GM18511 (cell line): ENCODE measurements at regions not wholly inside any gene's neighbourhood (a gene's known extent, or its start where the extent isn't known, plus 50 kb on each side); places are given as distances from the start of the nearest gene placed in this dataset.

Experiments used
- ATAC-seq: cut with Tn5 transposase; IDR thresholded peaks from one replicate; pipeline ENCODE4 v1.9.1; 2021; ENCODE audit warnings: mild to moderate bottlenecking, moderate library complexity; ENCODE audit not compliant: unreplicated experiment

DNA sequence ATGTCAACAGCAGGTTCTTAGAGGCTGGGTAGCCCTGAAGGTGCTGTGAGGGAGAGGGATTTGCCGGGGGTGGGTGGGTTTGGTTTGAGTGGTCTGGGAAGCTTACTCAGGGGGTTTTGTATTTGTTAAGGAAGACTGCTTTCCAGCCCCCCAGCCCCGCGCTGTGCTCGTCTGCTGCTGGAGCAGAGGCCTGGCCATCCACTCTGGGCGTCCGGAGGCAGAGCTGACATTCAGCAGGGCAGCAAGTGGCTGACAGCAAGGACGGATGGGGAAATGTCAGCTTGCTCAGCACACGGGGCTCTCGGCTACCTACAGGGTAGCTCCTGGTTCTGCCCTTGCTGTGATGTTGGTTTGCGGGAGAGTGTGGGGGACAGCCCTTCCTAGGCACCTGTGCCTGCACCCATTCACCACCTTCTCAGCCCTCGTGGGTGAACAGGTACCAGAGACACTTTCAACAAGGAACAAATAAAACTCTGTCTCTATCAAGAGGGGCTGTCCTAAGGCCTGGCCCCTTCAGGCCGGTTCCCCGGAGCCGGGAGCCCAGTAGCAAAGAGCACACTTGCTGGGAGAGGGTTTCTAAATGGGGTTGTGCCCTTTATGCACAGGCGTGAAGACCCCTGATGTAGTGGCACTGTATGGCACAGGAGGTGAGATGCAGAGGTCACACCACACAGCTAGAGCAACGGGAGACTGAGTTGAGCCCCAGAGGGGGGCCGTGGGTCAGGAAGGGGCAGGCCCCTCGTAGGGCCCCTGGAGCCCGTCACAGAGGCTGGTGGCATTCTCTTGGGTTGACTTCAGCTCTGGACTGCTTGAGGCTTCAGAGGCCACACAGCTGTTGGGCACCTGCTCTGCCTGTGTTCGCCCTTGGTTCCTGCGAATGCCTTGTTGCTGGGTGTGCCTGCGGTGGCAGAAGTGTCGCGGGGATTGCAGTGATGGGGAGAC is 72.2 kb upstream of the SHH start:
- no peak for ATAC-seq

DNA sequence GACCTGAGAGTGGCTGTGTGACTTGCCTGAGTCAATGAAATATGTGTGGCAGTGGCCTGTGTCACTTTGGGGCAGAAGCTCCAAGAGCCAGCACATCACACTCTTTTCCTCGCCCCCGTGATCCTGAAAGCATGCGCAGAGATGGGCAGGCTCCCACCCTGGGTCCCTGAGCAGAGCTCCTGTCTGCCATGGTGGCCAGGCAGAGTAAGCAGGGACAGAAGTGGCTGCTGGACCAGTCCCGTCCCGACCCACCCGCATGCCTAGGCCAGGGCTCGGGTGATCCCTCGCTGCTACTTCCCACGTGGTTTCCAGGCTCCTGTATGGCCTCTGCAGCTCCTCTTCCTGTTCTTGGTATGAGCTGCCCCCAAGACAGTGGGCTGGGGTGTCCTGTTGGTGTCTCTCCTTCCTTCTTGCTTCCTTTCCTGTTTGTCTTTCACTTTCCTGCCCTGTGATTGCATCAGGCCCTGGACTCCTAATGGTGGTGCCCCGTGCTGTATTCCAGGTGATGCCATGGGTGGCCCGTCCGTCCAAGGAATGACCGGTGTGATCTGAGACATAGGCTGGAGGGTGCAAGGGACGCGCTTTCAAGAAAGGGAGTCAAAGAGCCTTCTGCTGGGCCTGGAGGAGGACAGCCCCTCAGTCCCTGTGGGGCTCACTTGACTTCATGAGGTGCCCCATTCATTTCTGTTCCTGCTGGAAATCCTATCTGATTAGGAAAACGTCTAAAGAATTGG is 71.4 kb upstream of the SHH start:
- ATAC-seq: no peak

DNA sequence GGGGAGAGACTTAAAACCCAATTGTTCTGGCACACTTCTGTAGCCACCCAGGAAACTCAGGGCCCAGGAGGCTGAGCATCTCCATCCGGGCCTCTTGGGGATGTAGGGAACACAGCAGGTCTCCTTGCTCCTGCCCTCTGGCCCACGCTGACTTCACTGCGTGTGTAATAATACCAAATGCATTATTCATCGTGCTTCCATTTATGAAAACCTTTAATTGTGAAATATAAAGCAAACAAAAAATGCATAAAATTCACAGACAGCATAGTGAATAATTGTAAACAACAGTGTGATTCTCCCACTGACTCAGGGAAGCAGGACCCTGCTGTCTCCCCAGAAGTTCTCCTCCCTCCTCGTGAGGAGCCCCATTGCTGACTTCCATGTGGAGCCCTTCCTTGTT is 70.3 kb upstream of the SHH start:
- ATAC-seq: no peak

DNA sequence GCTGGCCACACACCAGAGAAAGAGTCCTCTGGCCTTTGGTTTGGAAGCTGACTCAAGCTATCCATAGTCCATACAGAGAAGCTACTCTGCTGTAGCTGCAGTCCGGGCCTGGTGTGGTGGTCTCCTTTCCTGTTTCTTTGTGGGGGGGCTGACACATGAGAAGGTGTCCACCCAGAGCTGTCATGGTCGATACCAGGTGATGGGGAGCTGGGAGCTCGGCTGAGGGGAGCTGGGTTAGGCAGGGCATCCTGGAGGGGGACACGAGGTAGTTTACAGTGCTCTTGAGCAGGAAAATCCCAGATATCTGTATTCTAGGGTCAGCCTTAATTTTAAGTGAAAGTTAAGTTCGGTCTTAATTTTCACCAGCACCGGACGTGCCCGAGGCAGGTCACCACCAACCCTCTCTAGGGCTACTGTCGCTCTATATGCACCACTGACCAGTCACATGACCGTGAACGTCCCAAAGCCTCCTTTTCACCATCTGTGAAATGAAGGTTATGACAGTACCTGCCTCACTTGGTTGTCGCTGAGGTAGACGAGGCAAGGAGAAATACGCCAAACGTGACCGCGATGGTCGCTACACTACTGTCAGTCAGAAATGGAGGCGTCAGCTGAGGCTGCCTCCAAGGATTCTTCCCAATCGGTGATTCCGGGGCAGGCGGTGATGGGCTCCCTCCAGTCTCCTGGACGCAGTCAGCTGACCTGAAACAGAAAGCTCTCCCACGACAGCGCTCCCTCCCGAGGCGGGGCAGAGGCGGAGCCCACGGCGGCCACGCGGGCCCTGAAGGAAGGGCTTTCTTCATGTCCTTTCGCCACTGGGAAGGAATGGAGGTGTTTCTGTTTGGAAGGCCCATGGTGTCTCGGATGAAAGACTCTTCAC is 69.4 kb upstream of the SHH start:
- no peak for ATAC-seq

DNA sequence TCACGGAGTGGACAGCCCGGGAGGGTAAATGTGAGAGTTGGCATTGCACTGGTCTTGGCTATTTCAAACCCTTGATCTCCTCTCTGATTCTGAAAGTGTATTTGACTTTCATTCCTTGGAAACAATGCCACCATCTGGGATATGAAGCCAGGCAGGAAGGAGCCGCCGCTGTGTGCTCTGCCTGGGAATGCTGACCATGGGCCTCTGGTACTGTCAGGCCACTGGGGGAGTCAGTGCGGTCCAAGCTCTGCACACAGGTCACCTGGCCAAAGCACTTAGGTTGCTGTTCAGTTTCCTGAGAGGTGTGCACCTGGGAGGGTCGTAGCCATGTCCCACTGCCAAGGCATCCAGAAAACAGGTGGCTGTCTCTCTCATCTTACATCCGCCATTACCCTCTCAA is 68.5 kb upstream of the SHH start:
- no peak for ATAC-seq

DNA sequence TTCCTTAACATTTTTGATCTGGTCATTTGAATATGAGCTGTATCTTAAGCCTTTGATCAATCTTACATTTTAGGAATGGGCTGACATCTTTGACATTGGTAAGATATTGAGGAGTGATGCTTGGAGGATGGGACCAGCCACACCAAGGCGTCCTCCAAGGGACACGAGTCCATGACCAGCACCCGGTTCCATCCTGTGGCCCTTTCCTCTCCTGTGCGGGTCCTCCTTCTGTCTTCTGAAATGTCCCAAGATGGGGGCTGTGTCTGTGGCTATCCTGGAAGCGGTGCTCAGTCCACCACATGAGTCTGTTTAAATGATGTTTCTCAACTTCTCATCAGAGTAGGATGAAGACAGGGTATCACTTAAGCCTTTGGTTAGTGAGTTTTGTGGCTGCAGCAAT is 67.3 kb upstream of the SHH start:
- no peak for ATAC-seq

DNA sequence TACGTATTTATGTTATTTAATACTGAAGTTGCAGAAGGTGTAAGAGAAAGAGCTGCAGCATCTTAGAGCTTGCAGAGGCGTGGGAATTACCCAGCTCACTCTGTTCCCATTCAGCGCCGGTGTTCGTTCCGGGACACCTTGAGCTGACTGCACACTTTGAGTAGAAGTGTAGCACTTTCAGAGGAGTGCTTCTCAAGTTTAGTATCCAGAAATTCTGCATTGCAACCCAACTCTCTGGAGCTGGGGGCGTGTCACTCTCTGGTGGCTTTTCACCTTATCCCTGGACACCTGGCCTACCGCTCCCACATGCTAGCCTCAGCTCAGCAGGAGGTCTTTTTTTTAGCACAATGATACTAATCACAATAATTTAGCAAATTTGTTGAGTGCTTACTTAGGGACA is 66.4 kb upstream of the SHH start:
- ATAC-seq: no peak

DNA sequence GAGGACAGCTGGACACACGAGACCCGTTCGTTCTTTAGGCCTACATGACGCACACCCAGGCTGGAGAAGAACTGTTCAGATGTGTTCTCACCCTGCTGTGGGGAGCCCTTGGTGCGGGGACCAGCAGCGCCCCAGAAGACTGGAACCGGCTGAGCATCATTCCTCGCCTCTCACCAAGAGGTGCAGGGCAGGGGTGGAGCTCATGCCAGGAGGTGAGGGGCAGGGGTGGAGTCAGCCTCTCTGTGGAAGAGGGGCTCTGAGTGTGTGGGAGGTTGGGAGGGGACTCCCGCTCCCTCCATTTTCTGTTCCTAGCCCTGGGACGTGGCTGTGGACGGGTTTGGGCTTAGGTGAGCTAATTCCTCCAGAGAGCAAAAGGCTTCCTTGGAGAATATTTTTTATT is 66.0 kb upstream of the SHH start:
- ATAC-seq: no peak

DNA sequence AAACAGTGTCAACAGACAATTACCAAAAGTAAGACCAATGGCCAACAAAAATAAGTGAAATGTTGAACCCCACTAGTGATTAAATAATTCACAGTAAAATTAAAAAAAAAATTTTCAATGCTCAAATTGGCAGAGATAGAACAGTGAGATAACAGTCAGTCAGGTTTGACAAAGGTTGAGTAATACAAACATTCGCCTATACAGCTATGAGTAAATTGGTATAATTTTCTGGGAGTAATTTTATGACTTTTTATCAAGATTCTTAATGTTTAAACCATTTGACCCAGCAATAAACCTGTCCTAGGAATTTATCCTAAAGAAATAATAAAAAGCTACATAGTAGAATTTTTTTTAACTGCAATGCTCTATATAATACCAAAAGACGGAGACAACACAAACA is 64.9 kb upstream of the SHH start:
- no peak for ATAC-seq

DNA sequence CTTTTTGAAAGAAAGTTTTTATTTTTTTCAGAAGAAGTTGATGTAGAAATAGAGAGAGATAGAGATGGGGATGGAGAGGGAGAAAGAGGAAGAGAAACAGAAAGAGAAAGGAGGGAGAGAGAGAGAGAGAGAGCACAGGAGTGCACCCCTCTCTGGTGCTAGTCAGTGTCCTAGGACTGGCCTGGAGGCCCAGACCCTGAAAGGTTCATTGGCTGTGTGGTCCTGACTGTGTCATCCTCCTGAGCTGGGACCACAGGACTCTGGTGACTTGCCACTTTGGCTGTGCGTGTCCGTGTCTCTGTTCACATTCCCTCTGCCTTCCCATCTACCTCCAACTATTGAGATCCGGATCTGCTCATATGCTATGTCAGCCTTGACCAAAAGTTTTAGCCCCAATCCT is 62.1 kb upstream of the SHH start:
- no peak for ATAC-seq

DNA sequence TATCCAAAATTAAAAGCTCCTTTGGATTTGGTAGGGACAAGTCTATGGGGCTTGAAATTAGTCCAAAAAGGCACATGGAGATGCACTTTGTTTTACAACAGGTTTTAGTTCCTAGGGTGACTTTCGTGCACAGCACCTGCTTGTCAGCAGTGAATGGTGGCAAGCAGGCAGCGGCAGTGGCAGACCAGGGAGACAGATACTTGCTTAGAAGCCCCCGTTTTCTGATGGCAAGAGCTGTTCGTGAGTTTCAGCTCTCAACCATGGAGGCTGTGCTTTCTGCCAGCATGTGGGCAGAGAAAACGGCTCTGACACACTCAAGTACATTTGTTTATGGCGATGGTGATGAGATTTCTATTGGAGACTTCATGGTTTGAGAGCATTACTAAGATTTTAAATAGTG is 61.7 kb upstream of the SHH start:
- no peak for ATAC-seq

DNA sequence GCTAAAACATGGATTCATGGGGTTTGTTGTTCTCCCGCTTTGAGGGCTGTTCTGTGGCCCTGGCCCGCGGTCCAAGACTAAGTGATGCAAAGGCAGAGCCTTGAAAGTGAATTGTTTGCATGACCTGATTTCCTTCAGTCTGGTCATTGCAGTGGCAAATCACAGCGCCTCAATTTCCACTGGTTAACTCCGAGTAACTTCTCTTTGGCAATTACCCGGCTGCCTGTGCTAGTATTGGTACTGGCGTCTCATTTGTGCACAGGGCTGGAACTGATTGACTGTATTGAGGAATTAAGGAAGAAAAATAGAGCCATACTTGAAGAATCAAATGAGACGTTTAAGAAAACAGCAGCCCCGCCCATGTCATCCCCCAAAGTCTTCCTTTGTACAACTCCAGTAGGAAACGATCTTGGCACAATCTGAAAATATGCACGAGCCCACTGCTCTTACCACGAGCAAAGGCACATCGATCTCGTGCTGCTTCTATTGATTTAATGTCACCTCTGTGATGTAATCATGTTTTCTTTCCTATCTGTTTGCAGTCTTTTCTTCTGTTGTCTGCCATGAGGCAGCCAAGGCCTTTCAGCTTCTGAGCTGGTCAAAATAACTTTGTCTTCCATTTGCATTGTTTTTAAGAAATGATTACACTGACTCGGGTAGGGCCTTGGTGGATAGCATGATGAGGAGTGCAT is 60.6 kb upstream of the SHH start:
- no peak for ATAC-seq

DNA sequence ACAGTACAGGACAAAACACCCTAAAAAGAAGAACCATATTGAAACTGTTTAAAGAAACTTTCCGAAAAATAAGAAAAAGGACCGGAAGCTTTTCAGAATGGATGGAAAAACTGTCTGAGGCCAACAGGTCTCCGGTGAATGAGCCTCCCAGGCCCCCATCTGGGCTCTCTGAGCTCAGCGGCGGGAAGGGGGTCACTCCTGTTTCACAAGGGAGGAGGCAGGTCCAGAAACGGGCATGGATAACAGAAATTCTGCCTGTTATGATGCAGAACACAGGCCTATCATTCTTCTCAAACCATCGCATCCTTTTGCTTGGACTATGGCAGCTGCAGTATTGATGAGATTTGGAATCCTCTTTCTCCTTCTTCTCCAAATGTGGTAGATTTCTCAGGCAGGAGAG is 58.9 kb upstream of the SHH start:
- no peak for ATAC-seq

DNA sequence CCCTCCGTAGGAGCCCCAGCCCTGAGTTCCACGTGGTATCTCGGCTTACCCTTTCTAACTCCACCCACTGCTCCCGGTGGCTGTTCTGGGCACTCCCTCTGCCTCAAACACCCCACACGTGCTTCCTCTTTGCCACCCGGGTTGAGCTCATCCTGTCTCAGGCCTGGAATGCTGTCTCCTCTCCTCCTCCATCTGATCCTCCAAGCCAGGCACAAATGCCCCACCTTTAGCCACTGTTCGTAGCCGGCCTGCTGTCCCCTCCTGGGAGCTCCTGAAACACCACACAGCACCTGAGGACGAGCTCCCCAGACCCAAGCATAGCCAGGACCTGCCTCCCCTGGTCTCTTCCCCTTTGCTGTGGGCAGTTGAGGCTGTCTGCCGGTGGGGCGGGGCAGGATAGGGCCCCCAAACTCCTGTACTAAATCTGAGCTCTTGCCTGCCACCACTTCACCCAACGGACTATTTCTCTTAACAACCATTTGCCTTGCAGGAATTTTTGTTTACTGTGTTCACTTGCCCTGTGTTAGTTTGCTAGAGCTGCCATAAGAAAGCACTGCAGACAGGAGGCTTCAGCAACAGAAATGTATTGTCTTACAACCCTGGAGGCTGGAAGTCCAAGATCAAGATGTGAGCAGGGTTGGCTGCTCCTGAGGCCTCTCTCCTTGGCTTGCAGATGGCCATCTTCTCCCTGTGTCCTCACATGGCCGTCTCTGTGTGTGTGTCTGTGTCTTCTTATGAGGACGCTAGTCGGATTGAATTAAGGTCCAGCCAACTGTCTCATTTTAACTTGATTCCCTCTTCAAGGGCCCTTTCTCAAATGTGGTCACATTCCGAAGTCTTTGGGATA is 58.3 kb upstream of the SHH start:
- no peak for ATAC-seq

DNA sequence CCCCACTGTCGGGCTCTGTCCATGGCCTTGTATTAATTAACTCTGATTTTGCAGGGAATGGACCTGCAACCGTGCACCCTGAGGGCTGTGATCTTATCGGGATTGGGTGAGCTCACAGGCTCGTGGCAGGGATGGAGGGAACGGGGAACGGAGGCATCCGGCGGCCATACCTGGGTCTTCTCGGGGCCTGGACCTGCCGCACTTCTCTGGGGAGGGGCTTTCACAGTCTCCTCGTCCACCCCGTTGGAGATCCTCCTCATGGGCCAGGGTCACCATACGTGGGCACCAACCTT is 57.5 kb upstream of the SHH start:
- ATAC-seq: no peak

DNA sequence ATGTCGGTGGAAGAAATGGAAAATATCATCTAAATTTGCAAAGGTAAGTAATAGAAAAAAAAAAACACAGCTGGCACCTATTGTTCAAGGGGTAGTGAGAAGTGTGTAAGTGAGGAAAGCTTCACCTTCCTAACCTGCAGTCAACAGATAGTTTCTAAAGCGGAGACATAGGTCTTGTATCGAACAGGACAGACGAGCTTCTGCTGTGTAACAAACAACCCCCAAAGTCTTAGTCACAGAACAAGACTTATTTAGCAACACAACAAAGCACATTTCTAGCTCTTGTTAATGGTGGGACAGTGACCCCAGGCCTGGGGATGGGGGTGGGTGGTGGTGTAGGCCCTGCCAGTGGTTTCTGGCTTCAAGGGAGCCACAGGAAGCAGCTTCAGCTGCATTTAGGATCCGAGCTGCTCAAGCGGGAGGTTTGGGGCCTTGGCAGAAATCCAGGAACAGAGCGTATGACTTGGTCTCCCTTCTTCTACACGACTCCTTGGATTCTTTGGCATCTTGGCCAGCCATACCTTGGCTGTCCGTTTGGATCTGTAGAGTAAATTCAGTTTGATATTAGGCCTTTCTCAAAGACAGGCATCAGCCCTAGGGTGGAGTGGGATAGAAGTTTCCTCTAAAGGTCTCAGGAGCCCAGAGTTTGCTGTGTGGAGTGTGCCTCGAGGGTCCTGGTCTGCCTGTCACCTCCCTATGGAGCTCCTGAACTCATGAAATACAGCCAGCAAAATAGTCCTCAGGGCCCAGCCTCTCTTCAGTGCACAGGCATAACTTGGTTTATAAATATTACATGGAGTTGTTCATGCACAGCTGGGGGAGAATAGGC is 56.9 kb upstream of the SHH start:
- no peak for ATAC-seq

DNA sequence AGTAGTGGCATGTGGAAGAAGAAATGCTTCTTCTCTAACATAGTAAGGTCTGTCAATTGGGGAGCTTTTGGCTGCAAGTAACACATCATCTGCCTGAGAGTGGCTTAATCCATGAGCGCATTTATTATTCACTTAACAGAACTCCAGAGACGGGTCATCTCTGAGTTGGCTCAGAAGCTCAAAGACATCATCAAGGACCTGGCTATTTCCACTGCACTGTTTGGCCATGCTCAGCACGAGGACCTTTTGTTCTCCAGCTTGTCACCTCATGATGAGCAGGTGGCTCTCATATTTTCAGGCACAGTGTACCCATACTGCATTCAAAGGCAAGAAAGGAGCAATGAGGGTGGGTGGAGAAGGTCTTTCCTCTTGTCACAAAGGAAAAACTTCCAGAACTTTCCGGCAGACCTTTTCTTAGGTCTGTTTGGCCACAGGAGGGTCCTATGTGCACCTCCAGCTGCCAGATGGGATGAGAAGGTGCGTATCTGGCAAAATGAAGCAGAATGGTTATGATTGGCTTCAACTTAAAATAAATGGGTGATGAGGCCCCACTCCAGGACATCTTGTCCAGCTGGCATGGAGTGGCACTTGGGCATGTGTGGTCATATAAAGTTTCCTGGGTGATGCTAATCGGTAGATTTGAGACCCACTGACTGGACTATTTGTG is 55.6 kb upstream of the SHH start:
- ATAC-seq: no peak

DNA sequence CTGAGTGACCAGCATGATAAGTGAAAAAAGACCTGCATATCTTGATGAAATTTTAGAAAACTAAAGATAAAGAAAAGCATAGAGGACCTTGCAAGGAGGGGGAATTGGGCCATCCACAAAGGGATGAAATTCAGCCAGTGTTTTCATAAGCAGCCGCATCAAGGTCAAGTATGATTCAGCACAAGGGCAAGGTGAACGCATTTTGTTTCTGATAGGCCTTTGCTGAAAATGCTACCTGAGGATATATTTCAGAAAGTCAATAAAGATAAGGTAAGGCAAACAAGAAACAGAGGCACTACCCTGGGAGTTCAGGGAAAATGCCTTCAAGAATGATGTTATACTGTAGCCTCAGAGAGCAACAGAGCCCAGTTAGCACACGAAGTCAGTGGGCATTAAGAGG is 55.0 kb upstream of the SHH start:
- ATAC-seq: no peak
